ENCODE measurements at regions not wholly inside any gene's neighbourhood (a gene's known extent, or its start where the extent isn't known, plus 50 kb on each side); places are given as distances from the start of the nearest gene placed in this dataset.
A peak's percentile ranks its signal among the peaks of the same experiment; 100 is the strongest.

- DNase-seq (ENCODE audit: low read depth), result no peak
These were observed 298.3 kb downstream of the ICOS start for GRCh38 chr2:204234879-204235278.

- DNase-seq (ENCODE audit: low read depth), result no peak
These were observed 300.9 kb downstream of the ICOS start for GRCh38 chr2:204237416-204237815.

GRCh38 chr2:204239411-204240165 is 303.0 kb downstream of the ICOS start:
- DNase-seq (ENCODE audit: low read depth), result no peak

- no peak for DNase-seq (ENCODE audit: low read depth)
These were observed 304.3 kb upstream of the PARD3B start for GRCh38 chr2:204240961-204241360.

- DNase-seq (ENCODE audit: low read depth), result no peak
These were observed 295.8 kb upstream of the PARD3B start for GRCh38 chr2:204249437-204249836.

- DNase-seq (ENCODE audit: low read depth), result no peak
These were observed 294.6 kb upstream of the PARD3B start for GRCh38 chr2:204250692-204251091.

GRCh38 chr2:204251158-204251997 is 293.9 kb upstream of the PARD3B start:
- no peak for DNase-seq (ENCODE audit: low read depth)

- DNase-seq (ENCODE audit: low read depth), result no peak
These were observed 293.3 kb upstream of the PARD3B start for GRCh38 chr2:204251998-204252376.

- no peak for DNase-seq (ENCODE audit: low read depth)
These were observed 290.2 kb upstream of the PARD3B start for GRCh38 chr2:204255071-204255470.

GRCh38 chr2:204255526-204255925 is 289.7 kb upstream of the PARD3B start:
- no peak for DNase-seq (ENCODE audit: low read depth)

- DNase-seq (ENCODE audit: low read depth), result no peak
These were observed 287.5 kb upstream of the PARD3B start for GRCh38 chr2:204257781-204258180.

- DNase-seq (ENCODE audit: low read depth), result no peak
These were observed 286.4 kb upstream of the PARD3B start for GRCh38 chr2:204258890-204259289.

GRCh38 chr2:204260162-204260877 is 285.0 kb upstream of the PARD3B start:
- DNase-seq (ENCODE audit: low read depth), result peak; percentile 3

GRCh38 chr2:204260901-204261300 is 284.4 kb upstream of the PARD3B start:
- no peak for DNase-seq (ENCODE audit: low read depth)

GRCh38 chr2:204261846-204262245 is 283.4 kb upstream of the PARD3B start:
- DNase-seq (ENCODE audit: low read depth), result no peak

GRCh38 chr2:204264085-204264553 is 281.2 kb upstream of the PARD3B start:
- DNase-seq (ENCODE audit: low read depth), result no peak

- DNase-seq (ENCODE audit: low read depth), result no peak
These were observed 280.6 kb upstream of the PARD3B start for GRCh38 chr2:204264621-204265140.

- DNase-seq (ENCODE audit: low read depth), result no peak
These were observed 279.5 kb upstream of the PARD3B start for GRCh38 chr2:204265681-204266181.

GRCh38 chr2:204268458-204268857 is 276.8 kb upstream of the PARD3B start:
- no peak for DNase-seq (ENCODE audit: low read depth)

GRCh38 chr2:204268971-204269370 is 276.3 kb upstream of the PARD3B start:
- no peak for DNase-seq (ENCODE audit: low read depth)

GRCh38 chr2:204272089-204272488 is 273.2 kb upstream of the PARD3B start:
- no peak for DNase-seq (ENCODE audit: low read depth)

GRCh38 chr2:204272610-204273287 is 272.5 kb upstream of the PARD3B start:
- no peak for DNase-seq (ENCODE audit: low read depth)

Data from stimulated activated CD4-positive, alpha-beta T cell treated with anti-CD3 and anti-CD28 coated beads, Interleukin-2, amount 100 ng/mL, for 4 hours (primary cell).